ENCODE measurements at regions not wholly inside any gene's neighbourhood (a gene's known extent, or its start where the extent isn't known, plus 50 kb on each side); places are given as distances from the start of the nearest gene placed in this dataset.
A peak's percentile ranks its signal among the peaks of the same experiment; 100 is the strongest.
"Not testable (repeated sequence)": the region's sequence is repeated elsewhere in the genome, so short reads cannot be mapped to it uniquely, and the experiment has no call there.

- peaks cover 63% of the 10 kb centered on the region for H3K9me3 Mint-ChIP-seq (ENCODE audit: low read depth)
- peaks cover 31% of the 10 kb centered on the region for H3K36me3 Mint-ChIP-seq (ENCODE audit: low read depth)
- not testable (repeated sequence) for H3K4me3 Mint-ChIP-seq (ENCODE audit: unreplicated experiment); H3K27me3 Mint-ChIP-seq (ENCODE audit: low read depth); DNase-seq (ENCODE audit: low spot score)
- TF ChIP-seq CTCF (IDR thresholded peaks at IDR 0.05), result peak; percentile 15
- peak overlapping the region; percentile 88 for H3K27ac Mint-ChIP-seq (ENCODE audit: unreplicated experiment)
- peaks cover 30% of the 10 kb centered on the region for H3K4me1 Mint-ChIP-seq (ENCODE audit: low read depth)
Measured at GRCh38 chr9:2401746-2402145, 219.8 kb upstream of the VLDLR start.

- Mint-ChIP-seq H3K27me3 (ENCODE audit: low read depth) (no peaks in the 10 kb centered on the region), H3K27ac (ENCODE audit: unreplicated experiment) (no peak overlapping the region), H3K4me1 (ENCODE audit: low read depth) (peaks cover 24% of the 10 kb centered on the region), H3K4me3 (ENCODE audit: unreplicated experiment) (no peak overlapping the region), H3K36me3 (ENCODE audit: low read depth) (peaks cover 29% of the 10 kb centered on the region), H3K9me3 (ENCODE audit: low read depth) (peaks cover 58% of the 10 kb centered on the region)
- no peak for DNase-seq (ENCODE audit: low spot score)
- no peak for TF ChIP-seq CTCF (IDR thresholded peaks at IDR 0.05)
Measured at GRCh38 chr9:2403701-2404100, 217.9 kb upstream of the VLDLR start.

GRCh38 chr9:2406252-2406651 lies 215.3 kb upstream of the VLDLR start:
- Mint-ChIP-seq H3K36me3 (ENCODE audit: low read depth) (peaks cover 16% of the 10 kb centered on the region), H3K9me3 (ENCODE audit: low read depth) (peaks cover 37% of the 10 kb centered on the region), H3K27me3 (ENCODE audit: low read depth) (no peaks in the 10 kb centered on the region)

GRCh38 chr9:2407450-2407849 lies 214.1 kb upstream of the VLDLR start:
- DNase-seq (ENCODE audit: low spot score), result no peak
- no peak overlapping the region for H3K4me3 Mint-ChIP-seq (ENCODE audit: unreplicated experiment)
- peaks cover 32% of the 10 kb centered on the region for H3K9me3 Mint-ChIP-seq (ENCODE audit: low read depth)
- H3K36me3 Mint-ChIP-seq (ENCODE audit: low read depth), result peaks cover 10% of the 10 kb centered on the region
- TF ChIP-seq CTCF (IDR thresholded peaks at IDR 0.05), result no peak
- H3K27ac Mint-ChIP-seq (ENCODE audit: unreplicated experiment), result no peak overlapping the region
- H3K4me1 Mint-ChIP-seq (ENCODE audit: low read depth), result peaks cover 17% of the 10 kb centered on the region
- H3K27me3 Mint-ChIP-seq (ENCODE audit: low read depth), result no peaks in the 10 kb centered on the region

More at GRCh38 chr9:2406252-2406651, 215.3 kb upstream of the VLDLR start:
- no peak for TF ChIP-seq CTCF (IDR thresholded peaks at IDR 0.05)
- DNase-seq (ENCODE audit: low spot score), result no peak
- no peak overlapping the region for H3K27ac Mint-ChIP-seq (ENCODE audit: unreplicated experiment)
- no peak overlapping the region for H3K4me3 Mint-ChIP-seq (ENCODE audit: unreplicated experiment)
- H3K4me1 Mint-ChIP-seq (ENCODE audit: low read depth), result peaks cover 17% of the 10 kb centered on the region

- Mint-ChIP-seq H3K4me3 (ENCODE audit: unreplicated experiment) (no peak overlapping the region), H3K4me1 (ENCODE audit: low read depth) (peaks cover 37% of the 10 kb centered on the region), H3K27ac (ENCODE audit: unreplicated experiment) (peak overlapping the region; percentile 90), H3K36me3 (ENCODE audit: low read depth) (peaks cover 2% of the 10 kb centered on the region), H3K9me3 (ENCODE audit: low read depth) (peaks cover 7% of the 10 kb centered on the region), H3K27me3 (ENCODE audit: low read depth) (no peaks in the 10 kb centered on the region)
- DNase-seq (ENCODE audit: low spot score), result no peak
- TF ChIP-seq CTCF (IDR thresholded peaks at IDR 0.05), result no peak
Measured at GRCh38 chr9:2411459-2412215, 209.9 kb upstream of the VLDLR start.

Data from chondrocyte (in vitro differentiated cells).